Uterus (tissue), 3 donors: ENCODE measurements at regions not wholly inside any gene's neighbourhood (a gene's known extent, or its start where the extent isn't known, plus 50 kb on each side); places are given as distances from the start of the nearest gene placed in this dataset.

Source experiments
- DNase-seq, 2 donors: peaks; one replicate each; pipeline ENCODE4 v3.0.0-alpha.2; 2019 to 2020
- H3K27ac ChIP-seq, 2 donors: fragments of 200-600 bp; sonication (generic); 1 replicate in 1 of 2; 2 replicates in 1 of 2; pipeline ENCODE4 v1.5.1; 2016 to 2018
- H3K27me3 ChIP-seq, 2 donors: fragments of 200-600 bp; sonication (generic); one replicate each; pipeline ENCODE4 v1.5.1; 2018 to 2019; ENCODE audit warnings: control low read depth in 1 of 2
- H3K36me3 ChIP-seq, 2 donors: fragments of 200-600 bp; sonication (generic); one replicate each; pipeline ENCODE4 v1.5.1; 2019; ENCODE audit warnings: control low read depth in 1 of 2
- H3K4me1 ChIP-seq, 2 donors: fragments of 200-600 bp; sonication (generic); one replicate each; pipeline ENCODE4 v1.5.1; 2018 to 2019; ENCODE audit warnings: control low read depth in 1 of 2
- H3K4me3 ChIP-seq, 2 donors: fragments of 200-600 bp; sonication (generic); 1 replicate in 1 of 2; 2 replicates in 1 of 2; pipeline ENCODE4 v1.5.1; 2018 to 2019; ENCODE audit warnings: mild to moderate bottlenecking in 1 of 2
- H3K9me3 ChIP-seq, 2 donors: fragments of 200-600 bp; sonication (generic); one replicate each; pipeline ENCODE4 v1.5.1; 2019; ENCODE audit warnings: control low read depth in 1 of 2
- POLR2A ChIP-seq, 2 donors: fragments of 450-650 bp; IDR thresholded peaks; one replicate each; pipeline ENCODE4 v1.6.1; 2016; ENCODE audit warnings: antibody characterized with exemption in 2 of 2, mild to moderate bottlenecking in 1 of 2, moderate library complexity in 1 of 2
- intact Hi-C: fragments of 100-400 bp; cut with DNase I; formaldehyde crosslinking; loops from one replicate; pipeline ENCODE4 v1.15.1; 2023; ENCODE audit warnings: low total_unique reads
- TF ChIP-seq, protein P1 (sequence below), 4 experiments: fragments of 200-600 bp in 2 of 4; fragments of 450-650 bp in 2 of 4; sonication (generic) in 2 of 4; IDR thresholded peaks; one replicate each; pipeline ENCODE4 v1.5.1; 2016 to 2019; ENCODE audit warnings: antibody characterized with exemption in 4 of 4, mild to moderate bottlenecking in 2 of 4, moderate library complexity in 1 of 4
- donor health status: DM: yes; HTN: yes; CAD: no.

DNA sequence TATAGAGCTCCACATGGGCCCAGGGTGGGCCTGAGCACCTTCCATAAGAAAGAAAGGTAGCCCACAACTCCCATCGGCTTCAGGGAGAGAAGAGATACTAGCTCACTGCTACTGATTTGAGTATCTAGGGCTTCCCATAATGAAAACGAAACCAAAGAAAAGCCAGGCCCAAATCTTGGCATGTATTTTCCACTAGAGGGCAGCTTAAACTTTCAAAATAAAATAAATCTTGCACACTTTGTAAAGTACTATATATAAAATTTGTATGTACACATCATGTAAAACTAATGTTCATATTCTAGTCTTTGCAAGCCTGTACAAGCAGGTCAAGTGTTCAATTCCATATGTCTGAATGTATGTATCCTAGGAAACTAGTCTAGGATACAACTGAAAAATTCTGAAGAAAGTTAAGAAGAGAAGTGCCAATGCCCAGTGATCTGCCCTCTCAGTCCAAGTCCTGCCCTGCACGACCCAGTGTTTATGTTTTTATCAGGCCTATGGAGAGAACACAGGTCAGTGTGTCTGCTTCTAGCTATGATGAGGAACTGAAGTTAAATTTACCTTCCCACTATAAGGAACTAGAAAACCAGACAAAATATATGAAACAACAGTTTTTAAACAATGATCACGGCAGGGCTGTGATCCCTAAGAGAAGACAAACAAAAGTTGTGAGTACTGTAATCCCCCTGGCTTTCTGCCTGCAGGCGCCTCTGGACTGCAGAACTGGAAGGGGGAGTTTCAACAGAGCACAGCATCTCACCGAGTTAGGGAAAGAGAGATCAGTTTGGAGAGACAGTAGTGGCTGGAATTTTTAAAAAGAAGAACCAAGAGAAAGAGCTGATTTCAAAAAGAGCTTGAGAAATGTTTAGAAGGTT is 475.7 kb downstream of the UQCRFS1 start:
- Histone ChIP-seq H3K36me3 (no peaks in the 10 kb centered on the region), H3K27me3 (no peaks in the 10 kb centered on the region), H3K27ac (peak overlapping the region in 1 of 2 donors; percentile 59), H3K9me3 (no peaks in the 10 kb centered on the region), H3K4me3 (no peak overlapping the region), H3K4me1 (no peaks in the 10 kb centered on the region)
- DNase-seq, result no peak
- intact Hi-C loops, result no loop called here
- TF ChIP-seq, protein P1, sequence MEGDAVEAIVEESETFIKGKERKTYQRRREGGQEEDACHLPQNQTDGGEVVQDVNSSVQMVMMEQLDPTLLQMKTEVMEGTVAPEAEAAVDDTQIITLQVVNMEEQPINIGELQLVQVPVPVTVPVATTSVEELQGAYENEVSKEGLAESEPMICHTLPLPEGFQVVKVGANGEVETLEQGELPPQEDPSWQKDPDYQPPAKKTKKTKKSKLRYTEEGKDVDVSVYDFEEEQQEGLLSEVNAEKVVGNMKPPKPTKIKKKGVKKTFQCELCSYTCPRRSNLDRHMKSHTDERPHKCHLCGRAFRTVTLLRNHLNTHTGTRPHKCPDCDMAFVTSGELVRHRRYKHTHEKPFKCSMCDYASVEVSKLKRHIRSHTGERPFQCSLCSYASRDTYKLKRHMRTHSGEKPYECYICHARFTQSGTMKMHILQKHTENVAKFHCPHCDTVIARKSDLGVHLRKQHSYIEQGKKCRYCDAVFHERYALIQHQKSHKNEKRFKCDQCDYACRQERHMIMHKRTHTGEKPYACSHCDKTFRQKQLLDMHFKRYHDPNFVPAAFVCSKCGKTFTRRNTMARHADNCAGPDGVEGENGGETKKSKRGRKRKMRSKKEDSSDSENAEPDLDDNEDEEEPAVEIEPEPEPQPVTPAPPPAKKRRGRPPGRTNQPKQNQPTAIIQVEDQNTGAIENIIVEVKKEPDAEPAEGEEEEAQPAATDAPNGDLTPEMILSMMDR (IDR thresholded peaks at IDR 0.05), result peak in 3 of 4 experiments; percentile 44 to 48 (median 47)
- no peak for TF ChIP-seq POLR2A (IDR thresholded peaks at IDR 0.05)

- no peak overlapping the region for H3K4me3 ChIP-seq
- peak overlapping the region in 1 of 2 donors; percentile 59 for H3K27ac ChIP-seq
These were observed 476.4 kb downstream of the UQCRFS1 start for GRCh38 chr19:28736528-28736927.

GRCh38 chr19:28731577-28731976 is 481.4 kb downstream of the UQCRFS1 start:
- Histone ChIP-seq H3K27ac (no peak overlapping the region), H3K4me3 (no peak overlapping the region), H3K4me1 (no peaks in the 10 kb centered on the region), H3K9me3 (no peaks in the 10 kb centered on the region), H3K27me3 (peaks cover 0 to 5% of the 10 kb centered on the region in 2 donors), H3K36me3 (no peaks in the 10 kb centered on the region)
- DNase-seq, result no peak
- intact Hi-C loops, result no loop called here
- no peak for TF ChIP-seq POLR2A (IDR thresholded peaks at IDR 0.05)
- TF ChIP-seq, protein P1 (IDR thresholded peaks at IDR 0.05), result no peak

More at GRCh38 chr19:28736528-28736927, 476.4 kb downstream of the UQCRFS1 start:
- no peak for TF ChIP-seq POLR2A (IDR thresholded peaks at IDR 0.05)
- TF ChIP-seq, protein P1 (IDR thresholded peaks at IDR 0.05), result no peak
- H3K4me1 ChIP-seq, result no peaks in the 10 kb centered on the region
- no peaks in the 10 kb centered on the region for H3K27me3 ChIP-seq
- DNase-seq, result no peak
- no peaks in the 10 kb centered on the region for H3K9me3 ChIP-seq
- H3K36me3 ChIP-seq, result no peaks in the 10 kb centered on the region
- intact Hi-C loops, result no loop called here

DNA sequence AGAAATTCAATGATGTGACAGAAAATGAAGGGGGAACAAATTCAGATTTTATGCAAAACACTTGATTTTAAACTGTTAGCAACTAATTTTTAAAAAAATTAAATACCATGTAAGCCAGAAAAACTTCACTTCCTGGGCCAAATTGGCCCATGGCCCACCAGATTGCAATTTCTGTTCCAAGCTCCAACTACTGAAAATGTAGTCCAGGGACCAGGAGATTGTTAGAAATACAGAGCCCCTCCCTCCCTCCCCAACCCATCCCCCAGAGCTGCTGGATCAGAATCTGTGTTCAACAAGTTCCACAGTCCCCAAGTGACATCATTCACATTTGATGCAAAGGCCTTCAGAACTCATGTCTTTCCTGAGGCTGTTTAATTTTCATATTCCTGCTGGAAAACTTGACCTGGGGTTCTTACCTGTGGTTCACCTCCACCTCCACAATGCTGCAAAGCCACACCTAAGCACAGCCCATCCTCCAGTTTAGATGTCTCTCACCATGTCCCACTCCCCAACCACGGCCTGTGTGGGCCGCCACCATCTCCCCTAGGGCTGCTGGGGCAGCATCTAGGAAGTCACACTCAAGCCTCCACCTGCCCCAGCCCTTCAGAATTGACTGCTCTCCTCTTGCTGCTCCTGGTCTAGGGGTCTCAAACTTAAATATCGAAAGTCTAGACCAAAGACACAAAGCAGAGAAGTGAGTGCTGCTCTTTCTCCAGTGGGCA is 482.0 kb downstream of the UQCRFS1 start:
- Histone ChIP-seq H3K4me3 (no peak overlapping the region), H3K27ac (no peak overlapping the region), H3K36me3 (no peaks in the 10 kb centered on the region), H3K9me3 (no peaks in the 10 kb centered on the region), H3K27me3 (peaks cover 0 to 5% of the 10 kb centered on the region in 2 donors), H3K4me1 (no peaks in the 10 kb centered on the region)
- DNase-seq, result no peak
- intact Hi-C loops, result no loop called here
- TF ChIP-seq, protein P1 (IDR thresholded peaks at IDR 0.05), result no peak
- no peak for TF ChIP-seq POLR2A (IDR thresholded peaks at IDR 0.05)
